ENCODE measurements at regions not wholly inside any gene's neighbourhood (a gene's known extent, or its start where the extent isn't known, plus 50 kb on each side); places are given as distances from the start of the nearest gene placed in this dataset.

- H3K27me3 ChIP-seq (ENCODE audit: control insufficient read depth, insufficient read depth, low read length): no peaks in the 10 kb centered on the region
- no peak overlapping the region for H3K9ac ChIP-seq (ENCODE audit: low read depth, low read length)
- H3K4me3 ChIP-seq (ENCODE audit: low read depth, low read length): no peak overlapping the region
- H3K9me3 ChIP-seq (ENCODE audit: control insufficient read depth, insufficient read depth, low read length): no peaks in the 10 kb centered on the region
- no peaks in the 10 kb centered on the region for H3K4me1 ChIP-seq (ENCODE audit: control insufficient read depth, insufficient read depth, low read length)
- H3K36me3 ChIP-seq (ENCODE audit: control insufficient read depth, insufficient read depth, low read length): no peaks in the 10 kb centered on the region
- no peak overlapping the region for H3K27ac ChIP-seq (ENCODE audit: low read depth, low read length)
Measured at GRCh38 chr6:54029187-54029586, 82.1 kb upstream of the MLIP start.

GRCh38 chr6:54031169-54031568 lies 80.1 kb upstream of the MLIP start:
- Histone ChIP-seq H3K4me3 (ENCODE audit: low read depth, low read length) (no peak overlapping the region), H3K9me3 (ENCODE audit: control insufficient read depth, insufficient read depth, low read length) (no peaks in the 10 kb centered on the region), H3K27ac (ENCODE audit: low read depth, low read length) (no peak overlapping the region), H3K36me3 (ENCODE audit: control insufficient read depth, insufficient read depth, low read length) (no peaks in the 10 kb centered on the region), H3K4me1 (ENCODE audit: control insufficient read depth, insufficient read depth, low read length) (no peaks in the 10 kb centered on the region), H3K9ac (ENCODE audit: low read depth, low read length) (no peak overlapping the region), H3K27me3 (ENCODE audit: control insufficient read depth, insufficient read depth, low read length) (no peaks in the 10 kb centered on the region)

- Histone ChIP-seq H3K4me1 (ENCODE audit: control insufficient read depth, insufficient read depth, low read length) (no peaks in the 10 kb centered on the region), H3K27ac (ENCODE audit: low read depth, low read length) (no peak overlapping the region), H3K27me3 (ENCODE audit: control insufficient read depth, insufficient read depth, low read length) (no peaks in the 10 kb centered on the region), H3K9ac (ENCODE audit: low read depth, low read length) (no peak overlapping the region), H3K4me3 (ENCODE audit: low read depth, low read length) (no peak overlapping the region), H3K9me3 (ENCODE audit: control insufficient read depth, insufficient read depth, low read length) (no peaks in the 10 kb centered on the region), H3K36me3 (ENCODE audit: control insufficient read depth, insufficient read depth, low read length) (no peaks in the 10 kb centered on the region)
Measured at GRCh38 chr6:54037277-54037779, 73.9 kb upstream of the MLIP start.

- Histone ChIP-seq H3K36me3 (ENCODE audit: control insufficient read depth, insufficient read depth, low read length) (no peaks in the 10 kb centered on the region), H3K4me3 (ENCODE audit: low read depth, low read length) (no peak overlapping the region), H3K9ac (ENCODE audit: low read depth, low read length) (no peak overlapping the region), H3K4me1 (ENCODE audit: control insufficient read depth, insufficient read depth, low read length) (no peaks in the 10 kb centered on the region), H3K27ac (ENCODE audit: low read depth, low read length) (no peak overlapping the region), H3K9me3 (ENCODE audit: control insufficient read depth, insufficient read depth, low read length) (no peaks in the 10 kb centered on the region), H3K27me3 (ENCODE audit: control insufficient read depth, insufficient read depth, low read length) (no peaks in the 10 kb centered on the region)
Measured at GRCh38 chr6:54040545-54040944, 70.7 kb upstream of the MLIP start.

- no peaks in the 10 kb centered on the region for H3K27me3 ChIP-seq (ENCODE audit: control insufficient read depth, insufficient read depth, low read length)
- no peak overlapping the region for H3K9ac ChIP-seq (ENCODE audit: low read depth, low read length)
- H3K27ac ChIP-seq (ENCODE audit: low read depth, low read length): no peak overlapping the region
- no peaks in the 10 kb centered on the region for H3K4me1 ChIP-seq (ENCODE audit: control insufficient read depth, insufficient read depth, low read length)
- no peak overlapping the region for H3K4me3 ChIP-seq (ENCODE audit: low read depth, low read length)
- H3K9me3 ChIP-seq (ENCODE audit: control insufficient read depth, insufficient read depth, low read length): no peaks in the 10 kb centered on the region
- H3K36me3 ChIP-seq (ENCODE audit: control insufficient read depth, insufficient read depth, low read length): no peaks in the 10 kb centered on the region
Measured at GRCh38 chr6:54041239-54041638, 70.0 kb upstream of the MLIP start.

GRCh38 chr6:54043360-54043759 lies 67.9 kb upstream of the MLIP start:
- H3K27me3 ChIP-seq (ENCODE audit: control insufficient read depth, insufficient read depth, low read length): no peaks in the 10 kb centered on the region
- no peaks in the 10 kb centered on the region for H3K36me3 ChIP-seq (ENCODE audit: control insufficient read depth, insufficient read depth, low read length)
- H3K4me3 ChIP-seq (ENCODE audit: low read depth, low read length): no peak overlapping the region
- no peak overlapping the region for H3K9ac ChIP-seq (ENCODE audit: low read depth, low read length)
- no peaks in the 10 kb centered on the region for H3K4me1 ChIP-seq (ENCODE audit: control insufficient read depth, insufficient read depth, low read length)
- no peak overlapping the region for H3K27ac ChIP-seq (ENCODE audit: low read depth, low read length)
- no peaks in the 10 kb centered on the region for H3K9me3 ChIP-seq (ENCODE audit: control insufficient read depth, insufficient read depth, low read length)

- Histone ChIP-seq H3K27ac (ENCODE audit: low read depth, low read length) (no peak overlapping the region), H3K9ac (ENCODE audit: low read depth, low read length) (no peak overlapping the region), H3K4me3 (ENCODE audit: low read depth, low read length) (no peak overlapping the region), H3K36me3 (ENCODE audit: control insufficient read depth, insufficient read depth, low read length) (no peaks in the 10 kb centered on the region), H3K9me3 (ENCODE audit: control insufficient read depth, insufficient read depth, low read length) (no peaks in the 10 kb centered on the region), H3K4me1 (ENCODE audit: control insufficient read depth, insufficient read depth, low read length) (no peaks in the 10 kb centered on the region), H3K27me3 (ENCODE audit: control insufficient read depth, insufficient read depth, low read length) (no peaks in the 10 kb centered on the region)
Measured at GRCh38 chr6:54044059-54044458, 67.2 kb upstream of the MLIP start.

GRCh38 chr6:54048782-54049181 lies 62.5 kb upstream of the MLIP start:
- no peaks in the 10 kb centered on the region for H3K9me3 ChIP-seq (ENCODE audit: control insufficient read depth, insufficient read depth, low read length)
- H3K9ac ChIP-seq (ENCODE audit: low read depth, low read length): no peak overlapping the region
- no peaks in the 10 kb centered on the region for H3K36me3 ChIP-seq (ENCODE audit: control insufficient read depth, insufficient read depth, low read length)
- no peak overlapping the region for H3K4me3 ChIP-seq (ENCODE audit: low read depth, low read length)
- no peak overlapping the region for H3K27ac ChIP-seq (ENCODE audit: low read depth, low read length)
- no peaks in the 10 kb centered on the region for H3K27me3 ChIP-seq (ENCODE audit: control insufficient read depth, insufficient read depth, low read length)
- 0 out of 2 replicates have a peak, but pooled peaks cover 2% of the 10 kb centered on the region for H3K4me1 ChIP-seq (ENCODE audit: control insufficient read depth, insufficient read depth, low read length)

GRCh38 chr6:54050750-54051149 lies 60.5 kb upstream of the MLIP start:
- Histone ChIP-seq H3K4me1 (ENCODE audit: control insufficient read depth, insufficient read depth, low read length) (peaks cover 6% of the 10 kb centered on the region; the same call in 1 of the 2 replicates), H3K9ac (ENCODE audit: low read depth, low read length) (no peak overlapping the region), H3K27me3 (ENCODE audit: control insufficient read depth, insufficient read depth, low read length) (no peaks in the 10 kb centered on the region), H3K36me3 (ENCODE audit: control insufficient read depth, insufficient read depth, low read length) (no peaks in the 10 kb centered on the region), H3K9me3 (ENCODE audit: control insufficient read depth, insufficient read depth, low read length) (no peaks in the 10 kb centered on the region), H3K4me3 (ENCODE audit: low read depth, low read length) (no peak overlapping the region), H3K27ac (ENCODE audit: low read depth, low read length) (no peak overlapping the region)

GRCh38 chr6:54053881-54054391 lies 57.3 kb upstream of the MLIP start:
- H3K4me3 ChIP-seq (ENCODE audit: low read depth, low read length): no peak overlapping the region
- H3K9ac ChIP-seq (ENCODE audit: low read depth, low read length): no peak overlapping the region
- H3K27ac ChIP-seq (ENCODE audit: low read depth, low read length): peak overlapping the region; percentile 42

GRCh38 chr6:54056105-54056504 lies 55.1 kb upstream of the MLIP start:
- Histone ChIP-seq H3K27ac (ENCODE audit: low read depth, low read length) (no peak overlapping the region), H3K27me3 (ENCODE audit: control insufficient read depth, insufficient read depth, low read length) (no peaks in the 10 kb centered on the region), H3K4me3 (ENCODE audit: low read depth, low read length) (no peak overlapping the region), H3K4me1 (ENCODE audit: control insufficient read depth, insufficient read depth, low read length) (peaks cover 6% of the 10 kb centered on the region; the same call in 1 of the 2 replicates), H3K9me3 (ENCODE audit: control insufficient read depth, insufficient read depth, low read length) (no peaks in the 10 kb centered on the region), H3K9ac (ENCODE audit: low read depth, low read length) (no peak overlapping the region), H3K36me3 (ENCODE audit: control insufficient read depth, insufficient read depth, low read length) (no peaks in the 10 kb centered on the region)

More at GRCh38 chr6:54053881-54054391, 57.3 kb upstream of the MLIP start:
- H3K4me1 ChIP-seq (ENCODE audit: control insufficient read depth, insufficient read depth, low read length): peaks cover 6% of the 10 kb centered on the region; the same call in 1 of the 2 replicates
- no peaks in the 10 kb centered on the region for H3K36me3 ChIP-seq (ENCODE audit: control insufficient read depth, insufficient read depth, low read length)
- no peaks in the 10 kb centered on the region for H3K9me3 ChIP-seq (ENCODE audit: control insufficient read depth, insufficient read depth, low read length)
- no peaks in the 10 kb centered on the region for H3K27me3 ChIP-seq (ENCODE audit: control insufficient read depth, insufficient read depth, low read length)

Data from HUES48 (cell line).